ENCODE measurements at regions not wholly inside any gene's neighbourhood (a gene's known extent, or its start where the extent isn't known, plus 50 kb on each side); places are given as distances from the start of the nearest gene placed in this dataset.

DNA sequence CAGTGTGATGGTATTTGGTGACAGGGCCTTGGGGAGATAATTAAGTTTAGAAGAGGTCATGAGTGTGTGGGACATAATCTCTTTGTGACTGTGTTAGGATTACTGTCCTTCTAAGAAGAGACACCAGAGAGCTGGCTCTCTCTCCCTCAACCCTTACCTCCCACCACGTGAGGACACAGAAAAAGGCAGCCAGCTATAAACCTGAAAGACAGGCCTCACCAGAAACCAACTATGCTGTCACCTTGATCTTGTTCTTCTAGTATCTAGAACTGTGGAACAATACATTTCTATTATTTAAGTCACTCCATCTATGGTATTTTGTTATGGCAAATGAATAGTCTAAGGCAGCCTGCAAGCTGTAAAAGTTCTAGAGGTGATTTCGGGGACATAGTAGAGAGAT lies 203.7 kb downstream of the OTOR start:
- Histone ChIP-seq H3K27ac (ENCODE audit: low read length) (peak overlapping the region; percentile 87), H3K4me2 (ENCODE audit: low read length) (peak overlapping the region; percentile 9), H3K36me3 (ENCODE audit: insufficient read depth, low read length) (no peaks in the 10 kb centered on the region), H3K27me3 (ENCODE audit: insufficient read depth, low read depth, low read length) (no peaks in the 10 kb centered on the region), H2AFZ (ENCODE audit: low read depth, low read length) (no peak overlapping the region), H3F3A (ENCODE audit: insufficient read depth, low read length, poor library complexity, severe bottlenecking) (no peaks in the 10 kb centered on the region), H3K9ac (ENCODE audit: low read length) (no peak overlapping the region), H4K20me1 (ENCODE audit: insufficient read depth) (no peaks in the 10 kb centered on the region), H3K9me3 (ENCODE audit: low read length) (peaks cover 6% of the 10 kb centered on the region), H3K4me3 (ENCODE audit: low read length) (no peak overlapping the region), H3K9me2 (ENCODE audit: insufficient read depth, low read length) (no peaks in the 10 kb centered on the region), H3K79me2 (replicated peaks; ENCODE audit: insufficient read depth, low read length) (no peaks in the 10 kb centered on the region)
- TF ChIP-seq, protein P1, sequence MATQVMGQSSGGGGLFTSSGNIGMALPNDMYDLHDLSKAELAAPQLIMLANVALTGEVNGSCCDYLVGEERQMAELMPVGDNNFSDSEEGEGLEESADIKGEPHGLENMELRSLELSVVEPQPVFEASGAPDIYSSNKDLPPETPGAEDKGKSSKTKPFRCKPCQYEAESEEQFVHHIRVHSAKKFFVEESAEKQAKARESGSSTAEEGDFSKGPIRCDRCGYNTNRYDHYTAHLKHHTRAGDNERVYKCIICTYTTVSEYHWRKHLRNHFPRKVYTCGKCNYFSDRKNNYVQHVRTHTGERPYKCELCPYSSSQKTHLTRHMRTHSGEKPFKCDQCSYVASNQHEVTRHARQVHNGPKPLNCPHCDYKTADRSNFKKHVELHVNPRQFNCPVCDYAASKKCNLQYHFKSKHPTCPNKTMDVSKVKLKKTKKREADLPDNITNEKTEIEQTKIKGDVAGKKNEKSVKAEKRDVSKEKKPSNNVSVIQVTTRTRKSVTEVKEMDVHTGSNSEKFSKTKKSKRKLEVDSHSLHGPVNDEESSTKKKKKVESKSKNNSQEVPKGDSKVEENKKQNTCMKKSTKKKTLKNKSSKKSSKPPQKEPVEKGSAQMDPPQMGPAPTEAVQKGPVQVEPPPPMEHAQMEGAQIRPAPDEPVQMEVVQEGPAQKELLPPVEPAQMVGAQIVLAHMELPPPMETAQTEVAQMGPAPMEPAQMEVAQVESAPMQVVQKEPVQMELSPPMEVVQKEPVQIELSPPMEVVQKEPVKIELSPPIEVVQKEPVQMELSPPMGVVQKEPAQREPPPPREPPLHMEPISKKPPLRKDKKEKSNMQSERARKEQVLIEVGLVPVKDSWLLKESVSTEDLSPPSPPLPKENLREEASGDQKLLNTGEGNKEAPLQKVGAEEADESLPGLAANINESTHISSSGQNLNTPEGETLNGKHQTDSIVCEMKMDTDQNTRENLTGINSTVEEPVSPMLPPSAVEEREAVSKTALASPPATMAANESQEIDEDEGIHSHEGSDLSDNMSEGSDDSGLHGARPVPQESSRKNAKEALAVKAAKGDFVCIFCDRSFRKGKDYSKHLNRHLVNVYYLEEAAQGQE (IDR thresholded peaks at IDR 0.05; ENCODE audit: borderline replicate concordance), result no peak
- no peak for TF ChIP-seq EP300 (conservative IDR thresholded peaks at IDR 0.05; ENCODE audit: poor library complexity, severe bottlenecking)
- TF ChIP-seq EZH2 (IDR thresholded peaks at IDR 0.05; ENCODE audit: borderline replicate concordance, insufficient read depth, low read length, poor library complexity, severe bottlenecking), result no peak
- TF ChIP-seq, protein P2, sequence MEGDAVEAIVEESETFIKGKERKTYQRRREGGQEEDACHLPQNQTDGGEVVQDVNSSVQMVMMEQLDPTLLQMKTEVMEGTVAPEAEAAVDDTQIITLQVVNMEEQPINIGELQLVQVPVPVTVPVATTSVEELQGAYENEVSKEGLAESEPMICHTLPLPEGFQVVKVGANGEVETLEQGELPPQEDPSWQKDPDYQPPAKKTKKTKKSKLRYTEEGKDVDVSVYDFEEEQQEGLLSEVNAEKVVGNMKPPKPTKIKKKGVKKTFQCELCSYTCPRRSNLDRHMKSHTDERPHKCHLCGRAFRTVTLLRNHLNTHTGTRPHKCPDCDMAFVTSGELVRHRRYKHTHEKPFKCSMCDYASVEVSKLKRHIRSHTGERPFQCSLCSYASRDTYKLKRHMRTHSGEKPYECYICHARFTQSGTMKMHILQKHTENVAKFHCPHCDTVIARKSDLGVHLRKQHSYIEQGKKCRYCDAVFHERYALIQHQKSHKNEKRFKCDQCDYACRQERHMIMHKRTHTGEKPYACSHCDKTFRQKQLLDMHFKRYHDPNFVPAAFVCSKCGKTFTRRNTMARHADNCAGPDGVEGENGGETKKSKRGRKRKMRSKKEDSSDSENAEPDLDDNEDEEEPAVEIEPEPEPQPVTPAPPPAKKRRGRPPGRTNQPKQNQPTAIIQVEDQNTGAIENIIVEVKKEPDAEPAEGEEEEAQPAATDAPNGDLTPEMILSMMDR (IDR thresholded peaks at IDR 0.05; ENCODE audit: poor library complexity, severe bottlenecking), result no peak
- no peak for TF ChIP-seq MXI1 (conservative IDR thresholded peaks at IDR 0.05; ENCODE audit: poor library complexity, severe bottlenecking)
- no peak for TF ChIP-seq SMC3 (conservative IDR thresholded peaks at IDR 0.05; ENCODE audit: poor library complexity)
- no peak for TF ChIP-seq TAF1 (IDR thresholded peaks at IDR 0.05; ENCODE audit: low read depth)
- no peak for TF ChIP-seq POLR2AphosphoS5 (IDR thresholded peaks at IDR 0.05)
- TF ChIP-seq RAD21 (conservative IDR thresholded peaks at IDR 0.05), result no peak

DNA sequence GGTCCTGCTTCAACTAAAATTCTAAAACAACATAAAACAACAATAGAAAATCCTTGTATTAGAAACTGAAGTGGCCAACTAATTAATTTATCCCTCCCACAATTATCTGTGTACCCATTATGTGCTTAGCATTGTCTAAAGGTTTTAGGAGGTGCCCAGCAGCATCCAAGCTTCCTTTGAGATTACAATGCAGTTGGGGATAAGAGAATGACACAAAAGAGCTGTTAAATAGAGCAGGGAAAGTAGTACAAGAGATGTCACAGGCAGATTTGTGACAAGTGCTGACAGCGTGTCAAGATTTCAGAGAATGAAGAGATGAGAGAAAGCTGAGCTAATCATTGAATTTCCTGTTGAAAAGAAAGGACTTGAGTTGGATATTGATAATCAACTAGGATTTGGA lies 204.8 kb downstream of the OTOR start:
- Histone ChIP-seq H3F3A (ENCODE audit: insufficient read depth, low read length, poor library complexity, severe bottlenecking) (no peaks in the 10 kb centered on the region), H3K79me2 (replicated peaks; ENCODE audit: insufficient read depth, low read length) (no peaks in the 10 kb centered on the region), H3K9ac (ENCODE audit: low read length) (peak overlapping the region; percentile 40), H3K27me3 (ENCODE audit: insufficient read depth, low read depth, low read length) (no peaks in the 10 kb centered on the region), H3K4me3 (ENCODE audit: low read length) (peak overlapping the region; percentile 23), H4K20me1 (ENCODE audit: insufficient read depth) (no peaks in the 10 kb centered on the region), H2AFZ (ENCODE audit: low read depth, low read length) (no peak overlapping the region), H3K36me3 (ENCODE audit: insufficient read depth, low read length) (no peaks in the 10 kb centered on the region), H3K27ac (ENCODE audit: low read length) (peak overlapping the region; percentile 87), H3K9me3 (ENCODE audit: low read length) (peaks cover 6% of the 10 kb centered on the region), H3K9me2 (ENCODE audit: insufficient read depth, low read length) (no peaks in the 10 kb centered on the region), H3K4me2 (ENCODE audit: low read length) (no peak overlapping the region)
- TF ChIP-seq, protein P2 (IDR thresholded peaks at IDR 0.05; ENCODE audit: poor library complexity, severe bottlenecking), result no peak
- peak; percentile 91 for TF ChIP-seq POLR2AphosphoS5 (IDR thresholded peaks at IDR 0.05)
- TF ChIP-seq, protein P1 (IDR thresholded peaks at IDR 0.05; ENCODE audit: borderline replicate concordance), result peak; percentile 80
- TF ChIP-seq RAD21 (conservative IDR thresholded peaks at IDR 0.05), result no peak
- peak; percentile 99 for TF ChIP-seq EP300 (conservative IDR thresholded peaks at IDR 0.05; ENCODE audit: poor library complexity, severe bottlenecking)
- TF ChIP-seq TAF1 (IDR thresholded peaks at IDR 0.05; ENCODE audit: low read depth), result no peak
- TF ChIP-seq EZH2 (IDR thresholded peaks at IDR 0.05; ENCODE audit: borderline replicate concordance, insufficient read depth, low read length, poor library complexity, severe bottlenecking), result no peak
- peak; percentile 27 for TF ChIP-seq SMC3 (conservative IDR thresholded peaks at IDR 0.05; ENCODE audit: poor library complexity)
- no peak for TF ChIP-seq MXI1 (conservative IDR thresholded peaks at IDR 0.05; ENCODE audit: poor library complexity, severe bottlenecking)
